IPS-18a (cell line): ENCODE measurements at regions not wholly inside any gene's neighbourhood (a gene's known extent, or its start where the extent isn't known, plus 50 kb on each side); places are given as distances from the start of the nearest gene placed in this dataset.
"Not testable (repeated sequence)": the region's sequence is repeated elsewhere in the genome, so short reads cannot be mapped to it uniquely, and the experiment has no call there.

Source experiments
- H3K27ac ChIP-seq: one replicate; pipeline ENCODE4 v1.5.1; 2013; ENCODE audit warnings: low read length
- H3K27me3 ChIP-seq: one replicate; pipeline ENCODE4 v1.6.1; 2013; ENCODE audit warnings: mild to moderate bottlenecking, low read length; ENCODE audit not compliant: control insufficient read depth, insufficient read depth
- H3K36me3 ChIP-seq: one replicate; pipeline ENCODE4 v1.6.1; 2013; ENCODE audit warnings: low read depth, low read length; ENCODE audit not compliant: control insufficient read depth
- H3K4me1 ChIP-seq: one replicate; pipeline ENCODE4 v1.6.1; 2013; ENCODE audit warnings: low read depth, low read length; ENCODE audit not compliant: control insufficient read depth
- H3K4me3 ChIP-seq: one replicate; pipeline ENCODE4 v1.5.1; 2013; ENCODE audit warnings: low read length
- H3K9ac ChIP-seq: one replicate; pipeline ENCODE4 v1.6.1; 2013; ENCODE audit warnings: mild to moderate bottlenecking, low read length, moderate library complexity
- H3K9me3 ChIP-seq: one replicate; pipeline ENCODE4 v1.6.1; 2013; ENCODE audit warnings: low read depth, low read length; ENCODE audit not compliant: control insufficient read depth

- Histone ChIP-seq H3K9me3 (no peaks in the 10 kb centered on the region), H3K27me3 (no peaks in the 10 kb centered on the region), H3K9ac (no peak overlapping the region), H3K4me3 (no peak overlapping the region), H3K4me1 (no peaks in the 10 kb centered on the region), H3K27ac (no peak overlapping the region), H3K36me3 (no peaks in the 10 kb centered on the region)
Observed at GRCh38 chr14:43369710-43370564, 1137.1 kb downstream of the FSCB start.

DNA sequence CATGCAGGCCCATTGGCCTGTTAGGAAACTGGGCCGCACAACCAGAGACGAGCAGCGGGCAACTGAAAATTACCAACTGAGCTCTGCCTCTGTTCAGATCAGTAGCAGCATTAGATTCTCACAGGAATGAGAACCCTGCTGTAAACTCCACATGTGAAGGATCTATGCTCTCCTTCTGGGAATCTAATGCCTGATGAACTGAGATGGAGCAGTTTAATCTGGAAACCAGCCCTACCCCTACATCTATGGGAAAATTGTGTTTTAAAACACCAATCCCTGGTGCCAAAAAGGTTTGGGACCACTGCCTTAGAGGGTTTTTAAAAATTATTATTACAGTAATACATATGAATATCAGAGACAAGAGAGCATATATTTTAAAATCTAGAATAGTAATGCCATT lies 1144.5 kb downstream of the FSCB start:
- Histone ChIP-seq H3K4me3 (no peak overlapping the region), H3K27ac (no peak overlapping the region), H3K36me3 (no peaks in the 10 kb centered on the region)

GRCh38 chr14:43361751-43362150 lies 1145.3 kb downstream of the FSCB start:
- Histone ChIP-seq H3K9ac (no peak overlapping the region), H3K4me1 (no peaks in the 10 kb centered on the region), H3K27me3 (no peaks in the 10 kb centered on the region), H3K9me3 (no peaks in the 10 kb centered on the region), H3K27ac (no peak overlapping the region), H3K4me3 (no peak overlapping the region), H3K36me3 (no peaks in the 10 kb centered on the region)

More for the DNA sequence above, 1144.5 kb downstream of the FSCB start:
- Histone ChIP-seq H3K9me3 (no peaks in the 10 kb centered on the region), H3K4me1 (no peaks in the 10 kb centered on the region), H3K27me3 (no peaks in the 10 kb centered on the region), H3K9ac (no peak overlapping the region)

DNA sequence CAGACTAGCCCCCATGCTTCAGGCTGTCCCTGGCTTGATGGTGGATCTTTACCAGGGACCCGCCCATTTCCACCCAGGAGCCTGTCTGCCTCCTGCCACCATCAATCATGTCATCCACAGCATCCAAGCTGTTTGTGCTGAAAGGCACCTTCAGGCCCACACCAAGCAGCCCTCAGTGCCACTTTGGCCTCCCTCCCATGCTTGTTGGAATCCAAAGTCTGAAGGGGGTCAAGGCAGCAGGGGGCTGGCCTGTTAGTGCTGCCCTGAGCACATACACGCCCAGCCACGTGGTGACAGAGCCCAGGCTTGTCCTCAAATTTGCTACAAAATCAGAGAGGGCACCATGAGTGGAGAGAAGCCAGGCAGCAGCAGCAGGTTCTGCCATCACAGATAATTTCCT lies 1146.8 kb downstream of the FSCB start:
- Histone ChIP-seq H3K4me3 (no peak overlapping the region), H3K27me3 (no peaks in the 10 kb centered on the region), H3K27ac (no peak overlapping the region), H3K4me1 (no peaks in the 10 kb centered on the region), H3K9ac (no peak overlapping the region), H3K36me3 (no peaks in the 10 kb centered on the region), H3K9me3 (no peaks in the 10 kb centered on the region)

- Histone ChIP-seq H3K9ac (no peak overlapping the region), H3K4me1 (no peaks in the 10 kb centered on the region), H3K9me3 (no peaks in the 10 kb centered on the region), H3K36me3 (no peaks in the 10 kb centered on the region), H3K4me3 (no peak overlapping the region), H3K27ac (no peak overlapping the region), H3K27me3 (no peaks in the 10 kb centered on the region)
Observed at GRCh38 chr14:43359317-43359716, 1147.8 kb downstream of the FSCB start.

DNA sequence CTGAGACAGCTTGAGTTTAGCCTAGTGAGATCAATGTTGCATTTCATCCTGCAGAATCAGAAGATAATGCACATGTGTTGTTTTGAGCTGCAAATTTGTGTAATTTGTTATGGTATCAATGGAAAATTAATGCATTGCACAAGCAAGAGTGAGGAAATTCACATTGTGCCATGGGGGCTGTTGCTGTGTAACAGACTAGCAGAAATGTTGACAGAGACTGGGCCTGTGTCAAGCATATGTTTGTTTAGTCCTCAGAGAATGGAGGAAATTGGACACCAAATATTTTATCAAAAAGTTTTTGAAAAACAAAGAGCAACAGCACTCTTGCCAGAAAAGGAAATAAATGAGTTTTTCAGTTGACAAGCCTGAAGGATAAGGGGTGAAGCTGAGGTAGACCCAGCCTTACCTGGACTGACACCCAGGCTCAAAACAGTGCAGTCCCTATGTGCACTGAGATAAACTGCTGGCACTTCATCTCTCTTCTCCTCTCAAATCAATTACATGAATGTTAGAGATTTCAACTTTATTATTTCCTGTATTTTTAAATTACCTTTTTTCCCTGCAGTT lies 1150.0 kb downstream of the FSCB start:
- Histone ChIP-seq H3K9ac (no peak overlapping the region), H3K27ac (no peak overlapping the region), H3K4me1 (no peaks in the 10 kb centered on the region), H3K4me3 (no peak overlapping the region), H3K9me3 (no peaks in the 10 kb centered on the region), H3K27me3 (no peaks in the 10 kb centered on the region), H3K36me3 (no peaks in the 10 kb centered on the region)

DNA sequence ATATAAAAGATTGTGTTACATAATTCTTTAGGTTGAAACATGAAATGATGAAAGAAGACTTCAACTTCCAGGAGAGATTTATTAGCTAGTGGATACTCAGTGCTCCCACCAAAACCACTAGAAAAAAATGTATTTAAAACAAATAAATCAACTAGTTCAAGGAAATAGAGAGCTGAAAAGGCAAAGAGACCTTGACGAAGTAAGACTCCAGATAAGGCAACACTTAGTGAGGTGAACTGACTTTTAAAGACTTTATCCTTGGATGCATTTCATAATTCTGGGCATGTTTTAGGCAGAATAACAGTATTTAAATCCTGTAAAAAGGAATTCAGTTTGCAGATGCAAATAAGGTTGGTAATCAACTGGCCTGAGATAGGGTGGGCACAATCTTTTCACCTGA lies 1150.7 kb downstream of the FSCB start:
- Histone ChIP-seq H3K27me3 (no peaks in the 10 kb centered on the region), H3K36me3 (no peaks in the 10 kb centered on the region), H3K9me3 (no peaks in the 10 kb centered on the region), H3K9ac (no peak overlapping the region), H3K4me3 (no peak overlapping the region), H3K27ac (no peak overlapping the region), H3K4me1 (no peaks in the 10 kb centered on the region)

GRCh38 chr14:43341921-43342320 lies 1165.2 kb downstream of the FSCB start:
- no peaks in the 10 kb centered on the region for H3K4me1 ChIP-seq
- H3K36me3 ChIP-seq, result no peaks in the 10 kb centered on the region
- no peak overlapping the region for H3K9ac ChIP-seq
- no peak overlapping the region for H3K27ac ChIP-seq
- no peaks in the 10 kb centered on the region for H3K27me3 ChIP-seq
- H3K9me3 ChIP-seq, result no peaks in the 10 kb centered on the region
- H3K4me3 ChIP-seq, result no peak overlapping the region

DNA sequence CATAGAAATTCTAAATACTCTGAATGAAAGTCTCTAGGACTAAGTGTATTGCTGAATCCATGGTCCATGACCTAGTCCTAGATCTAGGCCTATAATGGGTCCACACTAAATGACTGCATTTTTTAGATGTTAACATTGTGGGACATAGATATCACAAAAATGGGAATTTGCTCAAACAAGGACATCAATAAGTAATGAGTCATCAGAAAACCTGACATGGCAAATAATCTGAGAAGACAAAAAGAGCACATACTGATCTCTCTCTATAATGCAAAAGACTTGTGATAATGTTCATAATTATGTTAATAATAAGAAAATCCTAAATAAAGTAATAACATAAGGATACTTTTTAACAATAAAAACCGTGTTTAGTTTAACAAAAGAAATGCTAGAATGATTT lies 1168.4 kb downstream of the FSCB start:
- Histone ChIP-seq H3K9me3 (no peaks in the 10 kb centered on the region), H3K4me1 (no peaks in the 10 kb centered on the region), H3K9ac (no peak overlapping the region), H3K4me3 (no peak overlapping the region), H3K27me3 (no peaks in the 10 kb centered on the region), H3K36me3 (no peaks in the 10 kb centered on the region), H3K27ac (no peak overlapping the region)

DNA sequence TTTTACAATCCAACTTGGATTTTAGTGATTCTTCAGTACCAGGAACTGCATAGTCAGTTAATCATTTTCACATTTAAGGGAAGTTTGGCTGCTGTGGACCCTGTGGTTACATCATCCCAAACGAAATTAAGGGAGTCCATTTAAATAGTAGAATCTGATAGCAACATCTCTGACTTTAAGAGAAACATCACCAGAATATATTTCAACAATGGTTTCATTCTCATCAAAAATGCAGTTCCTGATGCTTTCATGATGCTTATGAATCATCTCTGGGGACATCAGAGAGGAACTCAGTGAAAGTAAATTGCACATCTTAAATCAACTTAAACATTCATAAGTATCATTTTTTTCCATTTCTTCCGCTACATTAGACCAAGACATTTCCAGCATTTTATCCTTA lies 1170.7 kb downstream of the FSCB start:
- Histone ChIP-seq H3K4me1 (no peaks in the 10 kb centered on the region), H3K27me3 (no peaks in the 10 kb centered on the region), H3K4me3 (no peak overlapping the region), H3K9ac (no peak overlapping the region), H3K36me3 (no peaks in the 10 kb centered on the region), H3K9me3 (no peaks in the 10 kb centered on the region), H3K27ac (no peak overlapping the region)

DNA sequence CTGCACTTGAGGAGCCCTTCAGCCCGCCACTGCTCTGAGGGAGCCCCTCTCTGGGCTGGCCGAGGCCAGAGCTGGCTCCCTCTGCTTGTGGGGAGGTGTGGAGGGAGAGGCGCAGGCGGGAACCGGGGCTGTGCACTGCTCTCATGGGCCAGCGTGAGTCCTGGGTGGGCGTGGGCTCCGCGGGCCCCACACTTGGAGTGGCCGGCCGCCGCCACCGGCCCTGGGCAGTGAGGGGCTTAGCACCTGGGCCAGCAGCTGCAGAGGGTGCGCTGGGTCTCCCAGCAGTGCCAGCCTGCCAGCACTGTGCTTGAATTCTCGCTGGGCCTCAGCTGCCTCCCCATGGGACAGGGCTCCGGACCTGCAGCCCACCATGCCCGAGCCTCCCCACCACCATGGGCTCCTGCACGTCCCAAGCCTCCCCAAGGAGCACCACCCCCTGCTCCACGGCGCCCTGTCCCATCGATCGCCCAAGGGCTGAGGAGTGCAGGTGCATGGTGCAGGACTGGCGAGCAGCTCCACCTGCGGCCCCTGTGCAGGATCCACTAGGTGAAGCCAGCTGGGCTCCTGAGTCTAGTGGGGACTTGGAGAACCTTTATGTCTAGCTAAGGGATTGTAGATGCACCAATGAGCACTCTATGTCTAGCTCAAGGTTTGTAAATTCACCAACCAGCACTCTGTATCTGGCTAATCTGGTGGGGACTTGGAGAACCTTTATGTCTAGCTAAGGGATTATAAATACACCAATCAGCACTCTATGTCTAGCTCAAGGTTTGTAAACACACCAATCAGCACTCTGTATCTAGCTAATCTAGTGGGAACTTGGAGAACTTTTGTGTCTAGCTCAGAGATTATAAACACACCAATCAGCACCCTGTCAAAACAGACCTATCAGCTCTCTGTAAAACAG lies 1180.3 kb downstream of the FSCB start:
- H3K27ac ChIP-seq, H3K36me3 ChIP-seq, H3K4me3 ChIP-seq, H3K27me3 ChIP-seq, H3K9ac ChIP-seq, H3K9me3 ChIP-seq, H3K4me1 ChIP-seq: not testable (repeated sequence)
